ENCODE measurements at regions not wholly inside any gene's neighbourhood (a gene's known extent, or its start where the extent isn't known, plus 50 kb on each side); places are given as distances from the start of the nearest gene placed in this dataset.
"Not testable (repeated sequence)": the region's sequence is repeated elsewhere in the genome, so short reads cannot be mapped to it uniquely, and the experiment has no call there.

GRCh38 chr5:77867194-77867691 lies 91.1 kb upstream of the TBCA start:
- no peak for DNase-seq

- DNase-seq: no peak
Observed at GRCh38 chr5:77866198-77866597, 90.1 kb upstream of the TBCA start.

GRCh38 chr5:77864997-77865396 lies 88.9 kb upstream of the TBCA start:
- no peak for DNase-seq

DNA sequence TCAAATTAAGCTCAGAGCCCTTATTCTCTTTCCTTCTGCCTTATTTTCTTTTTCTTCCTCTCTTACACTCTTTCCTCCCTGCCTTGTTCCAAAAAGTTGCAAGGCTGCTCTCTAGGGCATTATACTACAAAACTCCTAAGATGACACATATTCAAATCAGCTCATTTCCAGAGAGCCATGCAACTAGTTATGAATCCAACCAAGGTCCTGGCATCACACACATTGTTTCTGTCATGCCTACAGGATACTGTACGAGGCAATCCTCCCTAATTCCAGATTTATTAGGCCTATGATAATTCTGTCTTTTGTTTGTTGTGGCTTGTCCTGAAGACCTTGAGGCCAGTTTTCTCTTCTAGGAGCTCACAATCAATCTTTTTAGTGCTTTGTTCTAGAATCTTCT lies 87.0 kb upstream of the TBCA start:
- no peak for DNase-seq

- no peak for DNase-seq
Observed at GRCh38 chr5:77861576-77861975, 85.4 kb upstream of the TBCA start.

DNA sequence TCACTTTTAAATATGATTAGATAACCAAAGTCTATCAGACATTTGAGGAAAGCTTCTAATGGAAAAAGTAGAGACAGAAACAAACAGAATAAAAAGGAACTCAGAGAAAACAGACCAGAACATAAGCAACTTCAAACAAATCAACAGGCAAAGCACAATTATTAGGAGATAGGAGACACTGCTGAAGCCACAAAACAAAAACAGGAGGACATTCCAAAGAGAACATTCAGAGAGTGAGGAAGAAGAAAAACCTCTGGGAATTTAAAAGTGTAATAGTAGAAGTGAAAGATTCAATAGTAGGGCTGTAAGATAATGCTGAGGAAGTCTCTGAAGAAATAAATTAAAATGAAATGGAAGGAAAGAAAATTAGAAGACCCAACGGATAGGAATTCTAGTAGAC lies 83.2 kb upstream of the TBCA start:
- DNase-seq: no peak

GRCh38 chr5:77858678-77859077 lies 82.5 kb upstream of the TBCA start:
- DNase-seq: not testable (repeated sequence)

GRCh38 chr5:77855369-77855768 lies 79.2 kb upstream of the TBCA start:
- DNase-seq: no peak

GRCh38 chr5:77853353-77853907 lies 77.3 kb upstream of the TBCA start:
- DNase-seq: no peak

- peak; percentile 28 for DNase-seq
Observed at GRCh38 chr5:77852514-77853352, 76.6 kb upstream of the TBCA start.

DNA sequence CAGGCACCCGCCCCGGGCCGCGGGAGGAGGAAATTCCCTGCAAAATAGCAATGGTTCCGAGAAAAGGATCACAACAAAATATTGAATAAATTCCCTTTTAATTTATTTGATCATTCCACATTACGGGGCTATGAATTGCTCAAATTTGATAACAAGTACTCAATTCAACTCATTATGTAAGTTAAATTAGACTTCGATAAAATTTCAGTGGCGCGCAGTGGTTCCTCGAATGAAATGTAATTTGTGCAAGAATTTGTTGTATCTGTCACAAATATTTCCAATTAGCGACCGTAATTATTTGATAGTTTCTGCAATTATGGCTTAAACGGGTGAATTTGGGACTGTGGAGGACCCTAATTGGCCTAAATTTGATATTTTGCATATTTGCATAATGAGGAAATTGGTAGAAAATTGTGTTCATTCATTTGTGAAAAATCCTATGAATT lies 76.0 kb upstream of the TBCA start:
- DNase-seq: no peak

DNA sequence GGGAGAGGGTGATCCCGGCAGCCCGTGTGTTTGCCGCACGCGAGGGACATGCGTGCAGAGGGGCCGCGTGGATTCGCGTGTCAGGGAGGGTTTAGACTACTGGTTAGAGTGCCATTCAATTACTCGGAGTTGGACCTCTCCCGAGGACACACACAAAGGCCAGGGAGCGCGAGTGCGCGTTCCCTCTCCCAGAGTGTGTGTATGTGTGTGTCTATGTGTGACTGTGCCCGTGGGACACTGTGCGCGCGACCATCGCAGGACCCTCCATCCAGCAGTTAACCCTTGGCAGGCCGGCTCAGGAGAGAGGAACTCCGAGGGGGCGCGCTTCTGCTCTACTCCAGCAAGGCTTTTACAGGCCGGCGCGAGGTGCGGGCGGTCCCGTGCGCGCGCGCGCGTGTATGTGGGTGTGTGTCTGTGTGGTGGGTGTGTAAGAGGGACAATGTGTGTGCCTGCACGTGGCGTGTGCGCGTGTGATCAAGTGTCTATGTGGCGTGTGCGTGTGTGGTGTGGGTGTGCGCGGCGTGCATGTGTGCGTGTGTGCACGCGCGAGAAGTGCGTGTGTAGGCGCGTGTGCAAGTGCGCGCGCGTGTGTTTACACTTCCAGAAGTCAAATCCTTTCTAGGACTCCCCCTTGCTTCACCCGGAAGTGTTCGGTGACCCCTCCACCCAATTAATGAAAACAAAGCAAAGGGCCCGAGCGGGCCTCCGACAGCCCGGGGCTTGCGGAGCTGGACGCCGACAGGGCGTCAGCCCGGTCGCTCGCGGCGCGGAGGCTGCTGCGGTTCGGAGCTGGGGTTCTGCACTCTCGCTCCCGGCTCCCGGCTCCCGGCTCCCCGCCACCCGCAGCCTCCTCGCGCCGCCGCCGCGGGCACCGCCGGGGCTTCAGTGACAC lies 75.3 kb upstream of the TBCA start:
- no peak for DNase-seq

- DNase-seq: no peak
Observed at GRCh38 chr5:77850536-77851175, 74.5 kb upstream of the TBCA start.

- DNase-seq: no peak
Observed at GRCh38 chr5:77849308-77849900, 73.3 kb upstream of the TBCA start.

DNA sequence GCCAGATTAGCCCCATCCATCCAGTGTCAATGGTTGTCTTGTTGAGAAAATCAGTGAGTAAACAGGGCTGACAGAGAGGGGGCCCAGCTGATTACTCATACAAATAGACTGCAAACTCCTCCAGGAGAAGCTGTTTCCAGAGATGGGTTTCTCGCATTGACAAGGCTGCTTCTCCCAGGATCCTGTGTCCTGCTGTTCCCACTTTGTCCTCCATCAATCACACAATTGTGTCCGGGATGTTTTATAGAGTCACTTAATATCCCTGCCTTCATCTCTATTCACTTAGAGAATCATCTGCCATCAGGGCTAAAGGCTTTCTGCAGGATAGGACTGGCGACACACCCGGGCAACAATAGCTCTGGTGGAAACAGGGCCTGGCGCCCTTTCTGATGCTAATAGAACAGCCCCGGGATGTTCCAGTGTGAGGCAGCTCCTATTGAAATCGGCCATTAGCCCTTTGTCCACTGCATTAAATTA lies 71.7 kb upstream of the TBCA start:
- DNase-seq: no peak

DNA sequence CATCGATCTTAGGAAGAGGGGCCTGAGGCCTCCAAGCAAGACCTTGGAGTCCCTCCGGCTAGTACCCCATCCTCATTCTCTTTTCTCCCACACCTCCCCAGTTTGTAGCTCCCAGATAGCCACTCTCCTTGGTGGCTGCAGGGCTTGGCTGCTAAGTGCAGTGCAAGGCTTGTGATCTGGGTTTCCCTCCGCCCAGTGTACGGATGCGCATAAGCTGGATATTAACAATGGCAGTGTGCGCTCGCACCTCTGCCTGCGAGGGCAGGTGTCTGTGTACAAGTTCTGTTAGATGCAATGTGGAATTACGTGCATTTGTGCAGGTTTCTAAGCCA lies 71.0 kb upstream of the TBCA start:
- no peak for DNase-seq

GRCh38 chr5:77846422-77847128 lies 70.4 kb upstream of the TBCA start:
- DNase-seq: no peak

GRCh38 chr5:77845324-77845646 lies 69.1 kb upstream of the TBCA start:
- no peak for DNase-seq

DNA sequence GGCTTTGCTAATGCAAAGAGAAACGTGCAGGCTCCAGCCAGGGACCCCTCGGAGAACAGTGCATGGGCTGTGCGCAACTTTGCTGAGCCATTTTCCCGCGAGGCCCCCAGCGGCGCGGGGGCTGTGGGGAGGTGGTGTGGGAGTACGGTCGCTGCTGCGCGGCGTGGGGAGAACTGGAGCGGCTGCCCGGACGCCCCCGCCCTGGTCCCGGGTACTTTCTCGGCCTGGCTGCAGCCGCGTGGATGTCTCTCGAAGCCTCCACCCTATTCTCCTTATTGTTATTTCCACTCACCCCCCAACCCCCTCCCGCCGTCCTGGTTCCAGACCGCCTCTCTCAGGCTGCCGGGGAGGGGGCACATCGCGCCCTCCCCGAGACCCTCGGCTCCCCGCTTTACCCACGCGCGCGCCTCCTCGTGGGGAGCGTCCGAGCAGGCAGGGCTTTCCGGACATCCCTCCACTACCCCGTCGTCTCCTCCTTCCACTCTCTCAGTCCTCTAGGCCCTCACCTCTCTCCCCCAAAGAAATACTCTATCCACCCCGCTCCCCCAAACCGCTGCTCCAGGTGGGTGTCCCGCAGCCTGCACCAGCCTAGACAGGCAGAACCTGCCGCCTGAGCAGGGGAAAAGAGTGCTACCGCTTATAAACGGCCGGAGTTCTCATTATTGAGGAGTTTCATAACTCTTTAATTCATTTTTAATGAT lies 68.6 kb upstream of the TBCA start:
- DNase-seq: no peak

DNA sequence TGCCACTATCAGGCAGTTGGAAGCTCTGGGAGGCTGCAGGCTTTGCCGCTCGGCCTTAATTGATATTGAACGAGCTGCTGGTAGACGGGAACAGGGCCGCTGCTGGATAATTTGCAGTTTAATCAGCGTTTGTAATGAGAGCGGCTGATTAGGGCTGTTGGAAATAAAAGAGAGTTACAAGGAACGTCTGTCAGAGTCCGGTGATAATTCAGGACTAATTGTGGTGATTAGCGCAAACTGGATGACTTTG lies 68.2 kb upstream of the TBCA start:
- DNase-seq: no peak

DNA sequence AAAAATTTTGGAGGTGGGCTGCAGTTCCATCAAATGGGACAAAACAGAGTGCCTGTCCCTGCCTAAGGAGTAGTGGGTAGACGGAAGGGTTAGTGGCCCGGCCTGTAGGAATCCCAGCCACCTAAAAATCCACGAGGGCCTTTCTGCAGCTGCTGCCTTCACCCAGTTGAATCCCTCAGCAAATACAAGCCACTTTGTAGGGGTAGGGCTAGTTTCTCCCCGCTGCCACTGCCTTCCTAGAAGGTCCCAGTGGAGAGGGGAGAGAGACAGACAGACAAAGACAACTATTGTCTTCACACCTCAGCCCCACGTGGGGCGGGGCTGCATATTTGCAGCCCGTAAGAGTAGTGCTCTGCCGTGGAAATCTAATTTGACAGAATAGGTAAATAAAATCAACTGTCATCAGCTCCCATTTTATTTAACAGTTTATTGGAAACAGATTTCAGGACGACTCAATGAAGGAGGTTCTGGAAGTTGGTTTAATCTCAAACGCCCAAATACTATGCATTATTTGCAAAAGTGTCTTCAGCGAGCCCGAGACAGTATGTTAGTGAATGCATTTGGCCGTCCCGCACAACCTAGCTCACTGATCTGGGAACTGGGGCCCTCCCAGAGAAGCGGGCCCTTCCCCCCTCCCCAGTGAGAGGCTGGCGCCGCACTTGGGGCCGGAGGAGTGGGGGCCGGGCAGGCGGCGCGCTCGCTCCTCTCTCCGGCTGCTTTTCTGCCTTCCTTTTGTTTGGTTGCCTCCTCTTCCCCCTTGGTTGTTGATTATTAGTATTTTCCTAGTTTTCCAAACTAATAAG lies 67.6 kb upstream of the TBCA start:
- DNase-seq: no peak

Data from CD4-positive, alpha-beta T cell treated with Interleukin-21 for 1 hour (primary cell).